ENCODE measurements at regions not wholly inside any gene's neighbourhood (a gene's known extent, or its start where the extent isn't known, plus 50 kb on each side); places are given as distances from the start of the nearest gene placed in this dataset.

GRCh38 chr4:57374866-57375595 lies 264.8 kb upstream of the IGFBP7 start (continued):
- no peak for TF ChIP-seq CTCF (IDR thresholded peaks at IDR 0.05; ENCODE audit: poor library complexity, severe bottlenecking)

DNA sequence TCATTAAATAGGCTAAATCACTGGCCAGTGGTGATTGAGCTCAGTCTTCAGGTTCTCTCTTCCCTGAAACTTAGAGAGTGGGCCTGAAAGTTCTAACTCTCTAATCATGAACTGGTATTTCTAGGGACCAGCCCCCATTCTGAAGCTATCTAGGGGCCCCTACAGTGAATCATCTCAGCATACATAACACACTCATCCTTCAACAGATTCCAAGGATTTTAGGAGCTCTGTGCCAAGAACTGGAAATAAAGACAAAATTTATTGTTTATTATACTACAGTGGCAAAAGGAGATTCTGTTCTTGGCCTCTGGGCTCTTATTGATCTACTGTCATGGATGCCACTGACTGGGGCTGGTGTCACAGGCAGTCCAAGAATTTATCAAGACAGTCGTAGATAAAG lies 263.8 kb upstream of the IGFBP7 start:
- TF ChIP-seq SMC3 (conservative IDR thresholded peaks at IDR 0.05; ENCODE audit: poor library complexity) (no peak), EP300 (conservative IDR thresholded peaks at IDR 0.05; ENCODE audit: poor library complexity, severe bottlenecking) (no peak), EZH2 (IDR thresholded peaks at IDR 0.05; ENCODE audit: borderline replicate concordance, insufficient read depth, low read length, poor library complexity, severe bottlenecking) (no peak), CTCF (IDR thresholded peaks at IDR 0.05; ENCODE audit: poor library complexity, severe bottlenecking) (no peak), POLR2AphosphoS5 (IDR thresholded peaks at IDR 0.05) (no peak), MXI1 (conservative IDR thresholded peaks at IDR 0.05; ENCODE audit: poor library complexity, severe bottlenecking) (no peak), RAD21 (conservative IDR thresholded peaks at IDR 0.05) (no peak), TAF1 (IDR thresholded peaks at IDR 0.05; ENCODE audit: low read depth) (no peak)
- TF ChIP-seq, protein P1, sequence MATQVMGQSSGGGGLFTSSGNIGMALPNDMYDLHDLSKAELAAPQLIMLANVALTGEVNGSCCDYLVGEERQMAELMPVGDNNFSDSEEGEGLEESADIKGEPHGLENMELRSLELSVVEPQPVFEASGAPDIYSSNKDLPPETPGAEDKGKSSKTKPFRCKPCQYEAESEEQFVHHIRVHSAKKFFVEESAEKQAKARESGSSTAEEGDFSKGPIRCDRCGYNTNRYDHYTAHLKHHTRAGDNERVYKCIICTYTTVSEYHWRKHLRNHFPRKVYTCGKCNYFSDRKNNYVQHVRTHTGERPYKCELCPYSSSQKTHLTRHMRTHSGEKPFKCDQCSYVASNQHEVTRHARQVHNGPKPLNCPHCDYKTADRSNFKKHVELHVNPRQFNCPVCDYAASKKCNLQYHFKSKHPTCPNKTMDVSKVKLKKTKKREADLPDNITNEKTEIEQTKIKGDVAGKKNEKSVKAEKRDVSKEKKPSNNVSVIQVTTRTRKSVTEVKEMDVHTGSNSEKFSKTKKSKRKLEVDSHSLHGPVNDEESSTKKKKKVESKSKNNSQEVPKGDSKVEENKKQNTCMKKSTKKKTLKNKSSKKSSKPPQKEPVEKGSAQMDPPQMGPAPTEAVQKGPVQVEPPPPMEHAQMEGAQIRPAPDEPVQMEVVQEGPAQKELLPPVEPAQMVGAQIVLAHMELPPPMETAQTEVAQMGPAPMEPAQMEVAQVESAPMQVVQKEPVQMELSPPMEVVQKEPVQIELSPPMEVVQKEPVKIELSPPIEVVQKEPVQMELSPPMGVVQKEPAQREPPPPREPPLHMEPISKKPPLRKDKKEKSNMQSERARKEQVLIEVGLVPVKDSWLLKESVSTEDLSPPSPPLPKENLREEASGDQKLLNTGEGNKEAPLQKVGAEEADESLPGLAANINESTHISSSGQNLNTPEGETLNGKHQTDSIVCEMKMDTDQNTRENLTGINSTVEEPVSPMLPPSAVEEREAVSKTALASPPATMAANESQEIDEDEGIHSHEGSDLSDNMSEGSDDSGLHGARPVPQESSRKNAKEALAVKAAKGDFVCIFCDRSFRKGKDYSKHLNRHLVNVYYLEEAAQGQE (IDR thresholded peaks at IDR 0.05; ENCODE audit: borderline replicate concordance): no peak
- H2AFZ ChIP-seq (ENCODE audit: low read depth, low read length): no peak overlapping the region
- H3K4me2 ChIP-seq (ENCODE audit: low read length): no peak overlapping the region
- no peak overlapping the region for H3K27ac ChIP-seq (ENCODE audit: low read length)
- H3K27me3 ChIP-seq (ENCODE audit: insufficient read depth, low read depth, low read length): no peaks in the 10 kb centered on the region
- H3K36me3 ChIP-seq (ENCODE audit: insufficient read depth, low read length): no peaks in the 10 kb centered on the region
- no peaks in the 10 kb centered on the region for H3F3A ChIP-seq (ENCODE audit: insufficient read depth, low read length, poor library complexity, severe bottlenecking)
- no peaks in the 10 kb centered on the region for H3K79me2 ChIP-seq (replicated peaks; ENCODE audit: insufficient read depth, low read length)
- no peak overlapping the region for H3K4me3 ChIP-seq (ENCODE audit: low read length)
- H3K9ac ChIP-seq (ENCODE audit: low read length): no peak overlapping the region
- no peaks in the 10 kb centered on the region for H4K20me1 ChIP-seq (ENCODE audit: insufficient read depth)
- H3K9me2 ChIP-seq (ENCODE audit: insufficient read depth, low read length): no peaks in the 10 kb centered on the region
- no peaks in the 10 kb centered on the region for H3K9me3 ChIP-seq (ENCODE audit: low read length)
